CD4-positive, alpha-beta T cell treated with Interleukin-17A for 1 hour (primary cell): ENCODE measurements at regions not wholly inside any gene's neighbourhood (a gene's known extent, or its start where the extent isn't known, plus 50 kb on each side); places are given as distances from the start of the nearest gene placed in this dataset.
A peak's percentile ranks its signal among the peaks of the same experiment; 100 is the strongest.

ENCODE experiments used
- DNase-seq: peaks from one replicate; pipeline ENCODE4 v3.0.0-alpha.2; 2020

- DNase-seq = no peak
These were observed 73.7 kb downstream of the MINAR2 start for GRCh38 chr5:129821477-129822131.

- no peak for DNase-seq
These were observed 74.0 kb upstream of the CHSY3 start for GRCh38 chr5:129830288-129830687.

- DNase-seq = no peak
These were observed 67.9 kb upstream of the CHSY3 start for GRCh38 chr5:129836321-129836720.

- DNase-seq = no peak
These were observed 59.5 kb upstream of the CHSY3 start for GRCh38 chr5:129844764-129845163.

GRCh38 chr5:129852747-129853352 is 51.4 kb upstream of the CHSY3 start:
- peak; percentile 55 for DNase-seq

- no peak for DNase-seq
These were observed 50.7 kb upstream of the CHSY3 start for GRCh38 chr5:129853588-129853987.
